ENCODE measurements at regions not wholly inside any gene's neighbourhood (a gene's known extent, or its start where the extent isn't known, plus 50 kb on each side); places are given as distances from the start of the nearest gene placed in this dataset.

DNA sequence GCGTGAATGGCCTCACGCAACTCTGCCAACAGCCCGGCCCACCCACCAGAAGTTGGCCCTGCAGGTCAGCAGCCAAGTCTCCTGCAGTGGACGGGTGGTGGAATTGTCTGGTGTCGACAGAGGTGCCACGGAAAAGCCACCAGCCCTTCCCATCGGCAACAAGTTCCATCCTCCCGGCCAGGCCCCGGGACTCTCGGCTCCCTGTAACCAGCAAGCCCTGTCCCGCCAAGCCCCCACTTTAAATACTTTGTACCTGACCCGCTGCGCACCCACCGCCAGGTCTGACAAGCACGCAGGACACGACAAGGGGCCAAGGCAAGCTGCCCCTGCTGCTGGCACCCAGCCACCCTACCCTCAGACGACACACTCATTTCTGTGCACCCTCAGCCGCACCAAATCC lies 100.8 kb downstream of the RBFOX3 start:
- TF ChIP-seq, protein P1, sequence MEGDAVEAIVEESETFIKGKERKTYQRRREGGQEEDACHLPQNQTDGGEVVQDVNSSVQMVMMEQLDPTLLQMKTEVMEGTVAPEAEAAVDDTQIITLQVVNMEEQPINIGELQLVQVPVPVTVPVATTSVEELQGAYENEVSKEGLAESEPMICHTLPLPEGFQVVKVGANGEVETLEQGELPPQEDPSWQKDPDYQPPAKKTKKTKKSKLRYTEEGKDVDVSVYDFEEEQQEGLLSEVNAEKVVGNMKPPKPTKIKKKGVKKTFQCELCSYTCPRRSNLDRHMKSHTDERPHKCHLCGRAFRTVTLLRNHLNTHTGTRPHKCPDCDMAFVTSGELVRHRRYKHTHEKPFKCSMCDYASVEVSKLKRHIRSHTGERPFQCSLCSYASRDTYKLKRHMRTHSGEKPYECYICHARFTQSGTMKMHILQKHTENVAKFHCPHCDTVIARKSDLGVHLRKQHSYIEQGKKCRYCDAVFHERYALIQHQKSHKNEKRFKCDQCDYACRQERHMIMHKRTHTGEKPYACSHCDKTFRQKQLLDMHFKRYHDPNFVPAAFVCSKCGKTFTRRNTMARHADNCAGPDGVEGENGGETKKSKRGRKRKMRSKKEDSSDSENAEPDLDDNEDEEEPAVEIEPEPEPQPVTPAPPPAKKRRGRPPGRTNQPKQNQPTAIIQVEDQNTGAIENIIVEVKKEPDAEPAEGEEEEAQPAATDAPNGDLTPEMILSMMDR (conservative IDR thresholded peaks at IDR 0.05 in 1 of 2, IDR thresholded peaks at IDR 0.05 in 1 of 2; ENCODE audit: extremely low read depth in 1 of 2, insufficient read depth in 1 of 2, low read depth in 1 of 2, low read length in 2 of 2), result no peak
- no peak for TF ChIP-seq EZH2 (IDR thresholded peaks at IDR 0.05; ENCODE audit: borderline replicate concordance, low read length)

Measured in mammary epithelial cell (primary cell).